ENCODE measurements at regions not wholly inside any gene's neighbourhood (a gene's known extent, or its start where the extent isn't known, plus 50 kb on each side); places are given as distances from the start of the nearest gene placed in this dataset.

GRCh38 chr5:4646715-4647375 lies 493.3 kb upstream of the ADAMTS16 start:
- TF ChIP-seq POLR2AphosphoS5 (IDR thresholded peaks at IDR 0.05; ENCODE audit: low read depth, low read length), result no peak
- TF ChIP-seq SIN3A (IDR thresholded peaks at IDR 0.05; ENCODE audit: borderline replicate concordance, insufficient read depth, low read length), result no peak

All from PFSK-1 (cell line).